Kidney epithelial cell (primary cell): ENCODE measurements at regions not wholly inside any gene's neighbourhood (a gene's known extent, or its start where the extent isn't known, plus 50 kb on each side); places are given as distances from the start of the nearest gene placed in this dataset.

Source experiments
- DNase-seq: peaks from one replicate; pipeline ENCODE4 v3.0.0-alpha.2; 2010; ENCODE audit warnings: low read depth
- H3K27me3 ChIP-seq: 2 replicates; pipeline ENCODE4 v1.6.0; 2011; ENCODE audit warnings: low read length; ENCODE audit not compliant: control insufficient read depth, insufficient read depth
- H3K36me3 ChIP-seq: 2 replicates; pipeline ENCODE4 v1.5.1; 2011; ENCODE audit warnings: low read length; ENCODE audit not compliant: control insufficient read depth, insufficient read depth
- H3K4me3 ChIP-seq: 2 replicates; pipeline ENCODE4 v1.5.1; 2011; ENCODE audit warnings: low read depth, mild to moderate bottlenecking, control low read depth, low read length
- TF ChIP-seq, protein P1 (sequence below): IDR thresholded peaks from 2 replicates; pipeline ENCODE4 v1.5.1; 2011; ENCODE audit warnings: mild to moderate bottlenecking, moderate library complexity, low read length, control low read depth, inconsistent platforms; ENCODE audit not compliant: insufficient read depth, poor library complexity, severe bottlenecking

DNA sequence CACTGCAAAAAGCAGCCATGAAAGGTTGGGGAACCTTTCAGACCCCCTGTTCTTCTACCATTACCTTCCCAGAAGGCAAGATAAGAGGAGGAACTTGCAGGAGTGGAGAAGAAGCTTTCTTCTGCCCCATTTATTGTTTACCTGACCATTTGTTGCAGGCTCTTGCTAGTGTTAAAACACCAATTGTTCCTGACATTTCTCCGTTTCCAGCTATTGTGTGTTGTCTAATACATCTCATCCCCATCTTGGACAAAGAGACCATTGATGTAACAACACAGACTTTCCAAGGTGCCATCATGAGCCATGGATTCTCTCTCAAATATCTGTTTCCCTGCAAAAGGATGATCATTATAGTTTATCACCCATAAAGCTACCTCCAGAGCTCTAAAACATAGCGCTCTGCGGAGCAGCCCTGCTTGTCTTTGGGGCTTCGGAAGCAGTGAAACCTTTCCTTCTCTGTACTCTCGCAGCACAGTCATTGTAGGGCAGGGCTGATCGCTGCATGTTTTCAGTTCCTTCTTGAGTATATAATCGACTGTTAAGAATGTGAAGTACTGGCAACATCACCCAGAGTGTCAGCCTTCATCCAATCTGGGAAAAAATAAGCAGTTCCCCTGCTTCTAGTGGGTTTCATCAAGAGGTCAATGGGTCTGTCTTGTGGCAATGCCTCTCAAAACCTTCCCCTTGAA lies 680.0 kb downstream of the SEMA5A start:
- DNase-seq: no peak
- TF ChIP-seq, protein P1, sequence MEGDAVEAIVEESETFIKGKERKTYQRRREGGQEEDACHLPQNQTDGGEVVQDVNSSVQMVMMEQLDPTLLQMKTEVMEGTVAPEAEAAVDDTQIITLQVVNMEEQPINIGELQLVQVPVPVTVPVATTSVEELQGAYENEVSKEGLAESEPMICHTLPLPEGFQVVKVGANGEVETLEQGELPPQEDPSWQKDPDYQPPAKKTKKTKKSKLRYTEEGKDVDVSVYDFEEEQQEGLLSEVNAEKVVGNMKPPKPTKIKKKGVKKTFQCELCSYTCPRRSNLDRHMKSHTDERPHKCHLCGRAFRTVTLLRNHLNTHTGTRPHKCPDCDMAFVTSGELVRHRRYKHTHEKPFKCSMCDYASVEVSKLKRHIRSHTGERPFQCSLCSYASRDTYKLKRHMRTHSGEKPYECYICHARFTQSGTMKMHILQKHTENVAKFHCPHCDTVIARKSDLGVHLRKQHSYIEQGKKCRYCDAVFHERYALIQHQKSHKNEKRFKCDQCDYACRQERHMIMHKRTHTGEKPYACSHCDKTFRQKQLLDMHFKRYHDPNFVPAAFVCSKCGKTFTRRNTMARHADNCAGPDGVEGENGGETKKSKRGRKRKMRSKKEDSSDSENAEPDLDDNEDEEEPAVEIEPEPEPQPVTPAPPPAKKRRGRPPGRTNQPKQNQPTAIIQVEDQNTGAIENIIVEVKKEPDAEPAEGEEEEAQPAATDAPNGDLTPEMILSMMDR: no peak
- no peaks in the 10 kb centered on the region for H3K27me3 ChIP-seq
- no peak overlapping the region for H3K4me3 ChIP-seq
- no peaks in the 10 kb centered on the region for H3K36me3 ChIP-seq

DNA sequence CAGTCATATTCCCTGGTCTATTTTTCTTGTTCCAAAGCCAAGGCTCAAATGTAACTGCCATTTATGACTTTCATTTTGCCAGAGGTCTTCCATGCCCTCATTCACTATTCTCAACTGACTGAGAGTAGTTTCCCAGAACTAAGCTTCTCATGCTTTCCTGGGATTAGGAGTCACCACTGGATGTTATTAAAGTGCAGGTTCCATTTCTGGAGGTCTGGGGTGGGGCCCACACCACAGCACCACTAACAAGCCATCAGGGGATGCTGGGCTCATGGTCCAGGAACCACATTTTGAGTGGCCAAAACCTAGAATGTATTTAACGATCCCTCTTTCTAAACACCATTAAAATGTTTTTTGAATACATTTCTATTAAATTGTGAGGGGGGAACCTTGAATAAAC lies 677.6 kb downstream of the SEMA5A start:
- TF ChIP-seq, protein P1: no peak
- H3K36me3 ChIP-seq: no peaks in the 10 kb centered on the region
- H3K27me3 ChIP-seq: no peaks in the 10 kb centered on the region
- no peak overlapping the region for H3K4me3 ChIP-seq
- no peak for DNase-seq

DNA sequence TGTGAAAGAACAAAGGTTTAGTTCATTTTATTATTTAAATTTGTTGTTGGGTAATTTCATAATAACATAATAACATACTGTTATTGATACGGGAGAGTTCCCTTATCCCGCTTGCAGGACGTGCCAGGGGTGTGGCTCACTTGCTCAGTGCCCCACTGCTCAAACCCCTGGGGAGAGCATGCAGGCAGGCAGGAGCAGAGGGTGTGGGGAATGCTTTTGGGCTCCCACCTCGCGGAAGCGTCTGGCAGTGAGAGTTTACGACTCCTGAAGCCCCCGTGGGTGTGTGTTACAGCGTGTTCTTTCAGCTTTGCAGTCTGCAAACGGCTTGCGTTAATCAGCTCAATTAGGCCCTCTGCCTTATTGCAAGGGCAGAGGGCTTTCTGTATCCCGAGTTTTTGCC lies 675.9 kb downstream of the SEMA5A start:
- H3K27me3 ChIP-seq: no peaks in the 10 kb centered on the region
- no peak overlapping the region for H3K4me3 ChIP-seq
- no peaks in the 10 kb centered on the region for H3K36me3 ChIP-seq
- TF ChIP-seq, protein P1: no peak
- DNase-seq: no peak

DNA sequence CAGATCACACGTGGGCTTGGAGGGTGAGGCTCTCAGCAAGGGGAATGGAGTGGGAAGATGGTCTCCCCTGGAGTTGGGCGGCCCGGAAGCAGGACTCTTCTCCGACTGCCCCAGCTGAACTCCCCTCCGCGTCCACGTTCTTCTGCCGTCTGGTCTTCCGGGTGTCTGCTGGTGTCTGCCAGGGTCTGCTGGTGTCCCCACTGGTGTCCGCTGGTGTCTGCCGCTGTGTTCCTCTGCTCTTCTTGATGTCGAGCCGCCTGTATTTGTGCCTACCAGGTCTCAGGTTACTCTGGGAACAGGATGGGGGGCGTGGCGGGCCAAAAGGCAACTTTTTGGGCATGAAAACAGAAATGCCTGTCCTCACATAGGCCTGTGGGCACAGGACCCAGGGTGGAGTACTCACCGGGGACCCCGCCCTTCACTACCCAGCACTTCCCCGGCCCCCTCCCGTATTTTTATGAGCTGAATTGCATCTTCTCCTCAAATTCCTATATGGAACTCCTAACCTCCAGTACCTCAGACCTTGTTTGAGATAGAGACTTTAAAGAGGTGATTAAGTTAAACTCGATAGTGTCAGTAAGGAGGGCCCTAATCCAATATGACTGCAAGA lies 675.4 kb downstream of the SEMA5A start:
- Histone ChIP-seq H3K36me3 (no peaks in the 10 kb centered on the region), H3K27me3 (no peaks in the 10 kb centered on the region), H3K4me3 (no peak overlapping the region)
- TF ChIP-seq, protein P1: no peak
- DNase-seq: no peak

DNA sequence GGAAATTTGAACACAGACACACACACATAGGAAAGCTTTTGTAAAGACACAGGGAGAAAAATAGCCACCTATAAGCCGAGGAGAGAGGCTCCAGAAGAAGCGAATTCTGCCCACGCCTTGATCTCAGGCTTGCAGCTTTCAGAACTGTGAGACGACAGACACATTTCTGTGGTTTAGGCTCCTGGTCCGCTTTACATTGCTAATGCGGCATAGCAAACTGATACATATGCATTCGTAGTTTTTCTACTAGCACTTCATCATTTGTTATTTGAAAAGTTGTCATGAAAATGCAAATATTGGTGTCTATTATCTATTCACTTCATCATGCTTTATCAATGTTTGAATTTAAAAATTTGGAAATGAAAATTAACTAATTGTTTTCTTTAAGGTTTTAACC lies 674.9 kb downstream of the SEMA5A start:
- TF ChIP-seq, protein P1: no peak
- Histone ChIP-seq H3K4me3 (no peak overlapping the region), H3K36me3 (no peaks in the 10 kb centered on the region), H3K27me3 (no peaks in the 10 kb centered on the region)
- no peak for DNase-seq

DNA sequence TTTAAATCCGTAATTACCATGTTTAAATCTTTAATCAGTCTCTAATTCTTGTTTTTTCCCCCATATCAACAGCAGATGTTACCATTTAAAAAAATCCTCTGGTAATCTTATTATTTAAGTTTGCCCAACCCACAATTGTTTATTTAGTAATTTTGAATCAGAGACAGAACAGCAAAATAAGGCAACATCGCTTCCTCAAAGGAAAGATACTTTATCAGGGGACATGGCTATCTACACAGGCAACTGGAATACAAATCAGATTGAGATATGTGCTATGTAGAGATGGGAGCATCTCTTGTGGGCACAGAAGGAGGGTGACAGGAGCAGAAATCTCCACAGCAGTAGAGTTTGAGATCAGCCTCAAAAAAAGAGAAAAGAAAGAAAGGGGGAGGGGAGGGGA lies 674.4 kb downstream of the SEMA5A start:
- no peak for DNase-seq

More for the DNA sequence above, 674.4 kb downstream of the SEMA5A start:
- TF ChIP-seq, protein P1: no peak
- H3K36me3 ChIP-seq: no peaks in the 10 kb centered on the region
- H3K27me3 ChIP-seq: no peaks in the 10 kb centered on the region
- H3K4me3 ChIP-seq: no peak overlapping the region
